WTC11 (cell line): ENCODE measurements at regions not wholly inside any gene's neighbourhood (a gene's known extent, or its start where the extent isn't known, plus 50 kb on each side); places are given as distances from the start of the nearest gene placed in this dataset.
A peak's percentile ranks its signal among the peaks of the same experiment; 100 is the strongest.

ENCODE experiments used
- ATAC-seq: fragments of 200-7000 bp; cut with Tn5 transposase; 2 replicates; pipeline ENCODE4 v1.10.0; 2021; ENCODE audit warnings: mild to moderate bottlenecking, moderate library complexity
- CTCF ChIA-PET: fragments of 300-600 bp; sonication (Branson Sonifier 250); formaldehyde crosslinking; loops from one replicate; lab custom pipeline; 2021; ENCODE audit warnings: antibody characterized with exemption; lab: Charles Lee
- POLR2A ChIA-PET: fragments of 350-600 bp; sonication (Branson Sonifier 250); formaldehyde crosslinking; loops from one replicate; lab custom pipeline; 2021; ENCODE audit warnings: antibody characterized with exemption; lab: Charles Lee
- DNase-seq: peaks from one replicate; pipeline ENCODE4 v3.0.0; 2021; ENCODE audit warnings: low spot score
- H3K27ac Mint-ChIP-seq: 2 replicates; pipeline ENCODE4 v1.8.0; 2021; ENCODE audit warnings: mixed read lengths
- H3K27me3 Mint-ChIP-seq: 2 replicates; pipeline ENCODE4 v1.8.0; 2021; ENCODE audit warnings: low read depth, mild to moderate bottlenecking, moderate library complexity, mixed read lengths
- H3K36me3 Mint-ChIP-seq: 2 replicates; pipeline ENCODE4 v1.8.0; 2021; ENCODE audit warnings: mixed read lengths
- H3K4me1 Mint-ChIP-seq: 2 replicates; pipeline ENCODE4 v1.8.0; 2022; ENCODE audit warnings: mixed read lengths
- H3K4me3 Mint-ChIP-seq: 2 replicates; pipeline ENCODE4 v1.8.0; 2021; ENCODE audit warnings: mild to moderate bottlenecking, moderate library complexity, mixed read lengths
- H3K9me3 Mint-ChIP-seq: 2 replicates; pipeline ENCODE4 v1.8.0; 2021; ENCODE audit warnings: mixed read lengths
- ARID4B ChIP-seq: sonication (generic); formaldehyde crosslinking; IDR thresholded peaks from 2 replicates; pipeline ENCODE4 v1.8.0; 2023; ENCODE audit warnings: missing genetic modification reagents, mild to moderate bottlenecking, borderline replicate concordance
- E2F1 ChIP-seq: sonication (generic); formaldehyde crosslinking; IDR thresholded peaks from 2 replicates; pipeline ENCODE4 v1.8.0; 2022; ENCODE audit warnings: mild to moderate bottlenecking, missing genetic modification reagents
- ETV6 ChIP-seq: sonication (generic); formaldehyde crosslinking; IDR thresholded peaks from 2 replicates; pipeline ENCODE4 v1.8.1; 2022; ENCODE audit warnings: mild to moderate bottlenecking, missing genetic modification reagents
- FOXJ3 ChIP-seq: sonication (generic); formaldehyde crosslinking; IDR thresholded peaks from 2 replicates; pipeline ENCODE4 v1.9.0; 2021; ENCODE audit warnings: missing genetic modification reagents, mild to moderate bottlenecking, borderline replicate concordance
- GABPB1 ChIP-seq: sonication (generic); formaldehyde crosslinking; IDR thresholded peaks from 2 replicates; pipeline ENCODE4 v1.8.1; 2023; ENCODE audit warnings: mild to moderate bottlenecking, missing genetic modification reagents
- IRF2 ChIP-seq: sonication (generic); formaldehyde crosslinking; IDR thresholded peaks from 2 replicates; pipeline ENCODE4 v1.8.0; 2022; ENCODE audit warnings: low read depth, missing genetic modification reagents, borderline replicate concordance
- JUN ChIP-seq: sonication (generic); formaldehyde crosslinking; IDR thresholded peaks from 2 replicates; pipeline ENCODE4 v1.8.0; 2023; ENCODE audit warnings: mild to moderate bottlenecking, missing genetic modification reagents
- NFATC4 ChIP-seq: fragments of 250-450 bp; sonication (Bioruptor Pico); IDR thresholded peaks from 2 replicates; pipeline ENCODE4 v1.9.0; 2021; ENCODE audit warnings: mild to moderate bottlenecking
- NFE2L1 ChIP-seq: sonication (generic); formaldehyde crosslinking; IDR thresholded peaks from 2 replicates; pipeline ENCODE4 v1.8.1; 2023; ENCODE audit warnings: missing genetic modification reagents
- NR1H2 ChIP-seq: sonication (generic); formaldehyde crosslinking; IDR thresholded peaks from 2 replicates; pipeline ENCODE4 v1.9.0; 2021; ENCODE audit warnings: mild to moderate bottlenecking, moderate library complexity, missing genetic modification reagents
- RORB ChIP-seq: fragments of 250-450 bp; sonication (Bioruptor Pico); IDR thresholded peaks from 2 replicates; pipeline ENCODE4 v1.9.0; 2021; ENCODE audit warnings: mild to moderate bottlenecking
- TCF7 ChIP-seq: sonication (generic); formaldehyde crosslinking; IDR thresholded peaks from 2 replicates; pipeline ENCODE4 v1.8.0; 2022; ENCODE audit warnings: mild to moderate bottlenecking, low read depth, missing genetic modification reagents, moderate library complexity
- ZBTB43 ChIP-seq: sonication (generic); formaldehyde crosslinking; IDR thresholded peaks from 2 replicates; pipeline ENCODE4 v1.8.1; 2023; ENCODE audit warnings: mild to moderate bottlenecking, missing genetic modification reagents
- ZNF396 ChIP-seq: fragments of 250-450 bp; sonication (Bioruptor Pico); IDR thresholded peaks from 2 replicates; pipeline ENCODE4 v1.8.0; 2021; ENCODE audit warnings: mild to moderate bottlenecking, moderate library complexity, borderline replicate concordance
- ZNF416 ChIP-seq: fragments of 250-450 bp; sonication (Bioruptor Pico); IDR thresholded peaks from 2 replicates; pipeline ENCODE4 v1.9.0; 2021; ENCODE audit warnings: mild to moderate bottlenecking, inconsistent platforms
- ZNF532 ChIP-seq: fragments of 250-450 bp; sonication (Bioruptor Pico); IDR thresholded peaks from 2 replicates; pipeline ENCODE4 v1.9.0; 2021; ENCODE audit warnings: mild to moderate bottlenecking, borderline replicate concordance

- Mint-ChIP-seq H3K9me3 (peaks cover 10% of the 10 kb centered on the region), H3K27ac (no peak overlapping the region), H3K4me1 (peaks cover 10% of the 10 kb centered on the region)
- POLR2A ChIA-PET = interaction anchor here (0.6 kb wide), 1 partner anchor 227 kb away, joined by 4 read pairs; no protein-coding TSS in a partner anchor
- no peak for TF ChIP-seq NR1H2 (CRISPR knock-in tag)
- no peak for TF ChIP-seq RORB (CRISPR knock-in tag)
- no peak for TF ChIP-seq NFATC4 (CRISPR knock-in tag)
- TF ChIP-seq ZNF416 (CRISPR knock-in tag) = no peak
- no peak for TF ChIP-seq ZBTB43 (CRISPR knock-in tag)
- no peak for TF ChIP-seq NFE2L1
- no peak for TF ChIP-seq JUN (CRISPR knock-in tag)
- no peak for TF ChIP-seq GABPB1 (CRISPR knock-in tag)
- TF ChIP-seq E2F1 (CRISPR knock-in tag) = no peak
- TF ChIP-seq ARID4B = no peak
- no peak for TF ChIP-seq IRF2
- no peak for TF ChIP-seq ETV6 (CRISPR knock-in tag)
- no peak for TF ChIP-seq ZNF532 (CRISPR knock-in tag)
- no peak for TF ChIP-seq TCF7 (CRISPR knock-in tag)
- no peak for TF ChIP-seq ZNF396 (CRISPR knock-in tag)
- no peak for TF ChIP-seq FOXJ3 (CRISPR knock-in tag)
- TF ChIP-seq, all 79 proteins: peak for 0
- peak; percentile 72 for ATAC-seq
- no peak overlapping the region for H3K4me3 Mint-ChIP-seq
- DNase-seq = peak; percentile 58
- peaks cover 5% of the 10 kb centered on the region; the same call in 1 of the 2 replicates for H3K27me3 Mint-ChIP-seq
- CTCF ChIA-PET = interaction anchor here (1.0 to 2.9 kb wide), 12 partner anchors 19 to 231 kb away, joined by 3 to 10 read pairs (median 4); no protein-coding TSS in a partner anchor
- H3K36me3 Mint-ChIP-seq = 0 out of 2 replicates have a peak, but pooled peaks cover 2% of the 10 kb centered on the region
Observed at GRCh38 chr19:40933025-40933424, 51.0 kb upstream of the CYP2A7 start.
